Erythroblast (primary cell): ENCODE measurements at regions not wholly inside any gene's neighbourhood (a gene's known extent, or its start where the extent isn't known, plus 50 kb on each side); places are given as distances from the start of the nearest gene placed in this dataset.

Source experiments
- DNase-seq, 2 experiments: peaks; one replicate each; lab custom pipeline; 2025; lab: John Stamatoyannopoulos, UW
- GATA1 ChIP-seq: IDR thresholded peaks from 2 replicates; pipeline ENCODE4 v1.6.1; 2011; ENCODE audit warnings: low read depth, mild to moderate bottlenecking, control low read depth, low read length, moderate library complexity
- POLR2A ChIP-seq: IDR thresholded peaks from 2 replicates; pipeline ENCODE4 v1.6.1; 2011; ENCODE audit warnings: mild to moderate bottlenecking, low read length

GRCh38 chr9:75410405-75410804 lies 322.1 kb downstream of the OSTF1 start:
- no peak for DNase-seq
- TF ChIP-seq POLR2A: no peak
- TF ChIP-seq GATA1: no peak

GRCh38 chr9:75414371-75415160 lies 326.3 kb downstream of the OSTF1 start:
- no peak for TF ChIP-seq GATA1
- no peak for TF ChIP-seq POLR2A
- no peak for DNase-seq

DNA sequence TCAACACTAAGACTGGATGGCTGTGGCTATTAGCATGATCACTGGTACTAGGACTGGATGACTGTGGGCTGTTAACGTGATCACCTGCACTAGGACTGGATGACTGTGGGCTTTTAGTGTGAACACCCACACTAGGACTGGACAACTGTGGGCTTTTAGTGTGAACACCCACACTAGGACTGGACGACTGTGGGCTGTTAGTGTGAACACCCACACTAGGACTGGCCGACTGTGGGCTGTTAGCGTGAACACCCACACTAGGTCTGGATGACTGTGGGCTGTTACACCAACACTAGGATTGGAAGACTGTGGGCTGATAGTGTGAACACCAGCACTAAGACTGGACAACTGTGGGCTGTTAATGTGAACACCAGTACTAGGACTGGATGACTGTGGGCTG lies 329.2 kb downstream of the OSTF1 start:
- no peak for DNase-seq
- TF ChIP-seq GATA1: no peak
- no peak for TF ChIP-seq POLR2A

GRCh38 chr9:75418518-75418917 lies 330.2 kb downstream of the OSTF1 start:
- TF ChIP-seq POLR2A: no peak
- no peak for TF ChIP-seq GATA1
- DNase-seq: no peak

GRCh38 chr9:75422944-75423522 lies 334.7 kb downstream of the OSTF1 start:
- no peak for DNase-seq
- no peak for TF ChIP-seq GATA1
- no peak for TF ChIP-seq POLR2A

DNA sequence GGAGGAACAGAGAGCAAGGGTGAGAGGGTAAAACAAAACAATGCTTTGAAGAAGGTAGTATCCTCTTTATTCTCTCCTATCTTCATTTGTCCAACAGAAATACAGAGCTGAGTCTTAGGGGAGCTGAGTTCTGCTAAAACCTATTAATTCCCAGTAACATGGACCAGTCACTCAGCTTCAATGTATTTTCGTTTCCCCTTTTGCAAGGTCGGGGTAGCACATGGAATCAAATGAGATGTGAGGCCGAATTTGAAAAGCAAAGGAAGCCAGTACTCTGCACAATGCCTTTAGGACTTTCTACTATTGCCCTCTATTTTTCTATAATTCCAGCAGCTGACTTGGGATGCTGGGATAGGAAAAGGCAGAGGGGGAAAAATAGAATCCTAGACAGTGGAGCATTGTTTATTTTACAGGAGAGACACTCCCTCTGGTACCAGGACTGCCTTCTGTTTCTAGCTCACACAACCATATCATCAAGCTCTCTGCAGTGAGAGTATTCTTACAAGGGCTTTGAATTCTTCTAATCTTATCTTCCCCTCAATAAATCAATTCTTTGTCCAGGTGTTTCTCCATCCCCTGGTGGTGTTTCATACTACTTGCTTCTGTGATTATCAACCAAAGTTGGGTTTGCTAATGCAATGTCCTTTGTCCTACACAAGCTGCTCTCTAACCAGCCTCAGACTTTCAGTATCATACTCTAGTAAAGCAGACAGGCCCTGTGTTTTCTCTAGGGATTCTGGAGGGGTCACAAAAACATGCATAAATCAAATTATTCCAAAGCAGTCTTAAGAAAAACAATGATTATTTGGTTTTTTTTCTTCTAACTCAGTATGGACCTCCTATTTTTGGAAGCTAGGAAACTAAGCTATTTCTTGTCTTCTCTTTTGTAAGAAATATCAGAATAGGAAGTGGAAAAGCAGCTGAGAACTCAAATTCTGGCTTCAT lies 341.5 kb downstream of the OSTF1 start:
- DNase-seq: no peak
- TF ChIP-seq POLR2A (no peak), GATA1 (no peak)

GRCh38 chr9:75431375-75431774 lies 343.1 kb downstream of the OSTF1 start:
- DNase-seq: no peak
- no peak for TF ChIP-seq POLR2A
- TF ChIP-seq GATA1: no peak

- TF ChIP-seq GATA1 (no peak), POLR2A (no peak)
- no peak for DNase-seq
Observed at GRCh38 chr9:75432386-75432785, 344.1 kb downstream of the OSTF1 start.

GRCh38 chr9:75432888-75433287 lies 344.6 kb downstream of the OSTF1 start:
- DNase-seq: no peak

GRCh38 chr9:75438716-75439115 lies 350.4 kb downstream of the OSTF1 start:
- TF ChIP-seq GATA1 (no peak), POLR2A (no peak)
- DNase-seq: no peak

More at GRCh38 chr9:75432888-75433287, 344.6 kb downstream of the OSTF1 start:
- TF ChIP-seq POLR2A (no peak), GATA1 (no peak)

DNA sequence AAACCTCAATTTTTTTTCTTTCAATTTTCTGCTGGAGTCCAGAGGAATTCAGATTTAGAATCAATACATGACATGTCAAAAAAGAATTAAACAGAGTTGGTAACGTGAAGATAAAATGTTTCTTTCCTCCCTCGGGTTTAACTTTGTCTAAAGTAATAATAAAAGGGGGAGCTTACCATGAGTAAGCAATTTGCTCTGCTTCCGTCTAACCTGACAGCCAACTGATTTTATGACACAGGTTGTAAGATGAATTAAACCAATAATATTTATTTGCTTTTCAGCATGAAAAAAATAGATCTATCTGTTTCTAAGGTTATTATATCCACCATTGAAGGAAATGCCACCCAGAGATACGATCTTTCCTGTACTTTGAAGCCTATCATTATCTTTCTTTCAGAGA lies 352.6 kb downstream of the OSTF1 start:
- DNase-seq: no peak
- TF ChIP-seq POLR2A (no peak), GATA1 (no peak)

- TF ChIP-seq POLR2A (no peak), GATA1 (no peak)
- DNase-seq: no peak
Observed at GRCh38 chr9:75445144-75445543, 356.8 kb downstream of the OSTF1 start.

GRCh38 chr9:75447281-75447680 lies 359.0 kb downstream of the OSTF1 start:
- no peak for DNase-seq
- TF ChIP-seq POLR2A (no peak), GATA1 (no peak)
